B cell (primary cell): ENCODE measurements at regions not wholly inside any gene's neighbourhood (a gene's known extent, or its start where the extent isn't known, plus 50 kb on each side); places are given as distances from the start of the nearest gene placed in this dataset.

Experiments
- ATAC-seq: fragments of 200-7000 bp; cut with Tn5 transposase; one replicate; pipeline ENCODE4 v1.10.0; 2021; ENCODE audit warnings: low read depth, mild to moderate bottlenecking, moderate number of reproducible peaks, moderate library complexity
- CTCF ChIA-PET: fragments of 350-600 bp; sonication (Branson Sonifier 250); formaldehyde crosslinking; loops from one replicate; lab custom pipeline; 2021; ENCODE audit warnings: antibody characterized with exemption, inconsistent platforms; lab: Charles Lee
- POLR2A ChIA-PET: fragments of 350-600 bp; sonication (Branson Sonifier 250); formaldehyde crosslinking; loops from one replicate; lab custom pipeline; 2021; ENCODE audit warnings: antibody characterized with exemption; lab: Charles Lee
- DNase-seq: peaks from one replicate; pipeline ENCODE4 v3.0.0; 2013
- H2AFZ ChIP-seq: 2 replicates; pipeline ENCODE4 v1.6.1; 2012; ENCODE audit warnings: mild to moderate bottlenecking, low read depth, low read length; ENCODE audit not compliant: insufficient read depth, poor library complexity, severe bottlenecking
- H3K27ac ChIP-seq, 2 donors: 1 replicate in 1 of 2; 2 replicates in 1 of 2; pipeline ENCODE4 v1.5.1; 2012 to 2013; ENCODE audit warnings: low read length in 2 of 2, mild to moderate bottlenecking in 2 of 2, moderate library complexity in 1 of 2
- H3K27me3 ChIP-seq, 4 experiments: fragments of 200-600 bp in 1 of 4; sonication (generic) in 1 of 4; replicated peaks in 1 of 4; 1 replicate in 2 of 4; 2 replicates in 2 of 4; pipeline versions ENCODE4 v1.6.1 to v1.7.0; 2013 to 2016; ENCODE audit warnings: low read length in 3 of 4, mild to moderate bottlenecking in 2 of 4, mixed read lengths in 1 of 4, moderate library complexity in 1 of 4; ENCODE audit not compliant: insufficient read depth in 4 of 4, control insufficient read depth in 3 of 4; ENCODE audit errors: control extremely low read depth in 1 of 4
- H3K36me3 ChIP-seq, 2 experiments: replicated peaks in 1 of 2; 1 replicate in 1 of 2; 2 replicates in 1 of 2; pipeline versions ENCODE4 v1.6.1 to v1.7.1; 2013; ENCODE audit warnings: low read length in 1 of 2; ENCODE audit not compliant: insufficient read depth in 2 of 2, control insufficient read depth in 1 of 2; ENCODE audit errors: control extremely low read depth in 1 of 2, extremely low read depth in 1 of 2
- H3K4me1 ChIP-seq, 2 donors: fragments of 200-600 bp in 1 of 2; sonication (generic) in 1 of 2; 1 replicate in 1 of 2; 2 replicates in 1 of 2; pipeline versions ENCODE4 v1.5.1 to v1.6.1; 2013 to 2017; ENCODE audit warnings: low read length in 2 of 2; ENCODE audit not compliant: control insufficient read depth in 2 of 2, insufficient read depth in 2 of 2
- H3K4me2 ChIP-seq: replicated peaks from 2 replicates; pipeline ENCODE3; 2012; ENCODE audit warnings: mild to moderate bottlenecking, low read depth, low read length; ENCODE audit not compliant: poor library complexity, severe bottlenecking
- H3K4me3 ChIP-seq, 5 experiments: fragments of 200-600 bp in 1 of 5; sonication (generic) in 1 of 5; 1 replicate in 3 of 5; 2 replicates in 2 of 5; pipeline versions ENCODE4 v1.5.1 to v1.7.0; 2011 to 2016; ENCODE audit warnings: low read length in 4 of 5, mild to moderate bottlenecking in 4 of 5, low read depth in 2 of 5, control low read depth in 1 of 5, moderate library complexity in 1 of 5; ENCODE audit not compliant: insufficient read depth in 1 of 5; ENCODE audit errors: control extremely low read depth in 1 of 5, extremely low read depth in 1 of 5
- H3K79me2 ChIP-seq: fragments of 200-600 bp; sonication (generic); one replicate; pipeline ENCODE4 v1.6.0; 2016; ENCODE audit warnings: low read length; ENCODE audit not compliant: control insufficient read depth, insufficient read depth
- H3K9ac ChIP-seq: fragments of 200-600 bp; sonication (generic); 2 replicates; pipeline ENCODE4 v1.6.1; 2017; ENCODE audit warnings: mild to moderate bottlenecking, low read length, moderate library complexity
- H3K9me3 ChIP-seq, 3 donors: one replicate each; pipeline versions ENCODE4 v1.6.1 to v1.7.1; 2013; ENCODE audit warnings: low read length in 2 of 3; ENCODE audit not compliant: control insufficient read depth in 2 of 3, insufficient read depth in 1 of 3; ENCODE audit errors: control extremely low read depth in 1 of 3
- H4K20me1 ChIP-seq: 2 replicates; pipeline ENCODE4 v1.6.0; 2012; ENCODE audit warnings: mild to moderate bottlenecking, low read length; ENCODE audit not compliant: insufficient read depth, control insufficient read depth, poor library complexity, severe bottlenecking
- H3K27ac Mint-ChIP-seq: one replicate; pipeline ENCODE4 v1.8.0; 2021; ENCODE audit warnings: mixed read lengths
- H3K27me3 Mint-ChIP-seq: one replicate; pipeline ENCODE4 v1.8.0; 2021; ENCODE audit warnings: mixed read lengths
- H3K4me1 Mint-ChIP-seq: one replicate; pipeline ENCODE4 v1.8.0; 2021; ENCODE audit warnings: mixed read lengths
- H3K4me3 Mint-ChIP-seq: one replicate; pipeline ENCODE4 v1.8.0; 2021; ENCODE audit warnings: mixed read lengths
- H3K9me3 Mint-ChIP-seq: one replicate; pipeline ENCODE4 v1.8.0; 2022; ENCODE audit warnings: mixed read lengths; ENCODE audit not compliant: insufficient read depth
- CTCF ChIP-seq: fragments of 200-600 bp; IDR thresholded peaks from one replicate; pipeline ENCODE4 v1.8.0; 2022; ENCODE audit warnings: antibody characterized with exemption, mild to moderate bottlenecking
- EZH2 ChIP-seq: IDR thresholded peaks from 2 replicates; pipeline ENCODE4 v1.6.1; 2012; ENCODE audit warnings: borderline replicate concordance, low read depth, mild to moderate bottlenecking, moderate library complexity, low read length; ENCODE audit not compliant: insufficient read depth, poor library complexity, severe bottlenecking
- WGBS: methylation state at CpG from one replicate; pipeline ENCODE4 v1.1.5; 2013; ENCODE audit warnings: missing lambda C conversion rate; ENCODE audit not compliant: insufficient coverage; 5-methylcytosine and 5-hydroxymethylcytosine counted together
- intact Hi-C: fragments of 100-400 bp; cut with micrococcal nuclease; formaldehyde crosslinking; loops from one replicate; pipeline ENCODE4 v1.10.0; 2022

- Mint-ChIP-seq H3K9me3 (no peaks in the 10 kb centered on the region), H3K27me3 (peaks cover 16% of the 10 kb centered on the region), H3K4me1 (no peaks in the 10 kb centered on the region), H3K4me3 (no peak overlapping the region), H3K27ac (no peak overlapping the region)
- intact Hi-C loops, result no loop called here
- DNase-seq (no peak), ATAC-seq (no peak)
- CTCF ChIA-PET, result no interaction called here
- Histone ChIP-seq H3K4me3 (no peak overlapping the region), H2AFZ (no peak overlapping the region), H3K4me2 (no peak overlapping the region), H3K9ac (no peak overlapping the region), H3K36me3 (no peaks in the 10 kb centered on the region), H3K27me3 (peaks cover 0 to 4% (median 0%) of the 10 kb centered on the region in 4 experiments), H3K9me3 (no peaks in the 10 kb centered on the region), H4K20me1 (no peaks in the 10 kb centered on the region), H3K79me2 (no peaks in the 10 kb centered on the region), H3K4me1 (no peaks in the 10 kb centered on the region), H3K27ac (no peak overlapping the region)
- TF ChIP-seq EZH2 (no peak), CTCF (no peak)
- POLR2A ChIA-PET, result no interaction called here
- no CpG with 5 or more reads among the region's 3 CpGs for WGBS
Observed at GRCh38 chr1:157237981-157238380, 99.8 kb upstream of the ETV3 start.

GRCh38 chr1:157237522-157237921 lies 99.3 kb upstream of the ETV3 start:
- Histone ChIP-seq H3K4me2 (no peak overlapping the region), H4K20me1 (no peaks in the 10 kb centered on the region), H2AFZ (no peak overlapping the region), H3K36me3 (no peaks in the 10 kb centered on the region), H3K27ac (no peak overlapping the region), H3K4me3 (no peak overlapping the region), H3K9me3 (no peaks in the 10 kb centered on the region), H3K27me3 (peaks cover 0 to 4% (median 0%) of the 10 kb centered on the region in 4 experiments), H3K4me1 (no peaks in the 10 kb centered on the region), H3K9ac (no peak overlapping the region), H3K79me2 (no peaks in the 10 kb centered on the region)
- POLR2A ChIA-PET, result no interaction called here
- CTCF ChIA-PET, result no interaction called here
- ATAC-seq (no peak), DNase-seq (no peak)
- H3K4me3 Mint-ChIP-seq, result no peak overlapping the region
- H3K27me3 Mint-ChIP-seq, result peaks cover 16% of the 10 kb centered on the region
- intact Hi-C loops, result no loop called here
- WGBS, result 100% methylated on average over 3 of the region's 4 CpGs
- no peak for TF ChIP-seq EZH2
- no peak for TF ChIP-seq CTCF
- no peaks in the 10 kb centered on the region for H3K9me3 Mint-ChIP-seq
- no peak overlapping the region for H3K27ac Mint-ChIP-seq
- no peaks in the 10 kb centered on the region for H3K4me1 Mint-ChIP-seq
